HCT116 (cell line): ENCODE measurements at regions not wholly inside any gene's neighbourhood (a gene's known extent, or its start where the extent isn't known, plus 50 kb on each side); places are given as distances from the start of the nearest gene placed in this dataset.

ENCODE experiments used
- ATAC-seq: fragments of 200-7000 bp; cut with Tn5 transposase; 2 replicates; pipeline ENCODE4 v1.9.1; 2020; ENCODE audit warnings: mild to moderate bottlenecking, moderate library complexity
- BruUV-seq: library from RNA; stranded (reverse); fragments of 400-500 nt; replicated peaks from 2 replicates; lab custom pipeline; 2021; lab: Mats Ljungman, UMichigan
- CTCF ChIA-PET: fragments of 300-600 bp; sonication (Branson Sonifier 250); formaldehyde crosslinking; loops from one replicate; lab custom pipeline; 2021; ENCODE audit warnings: antibody characterized with exemption; lab: Charles Lee
- POLR2A ChIA-PET: fragments of 300-600, 350-600 bp; sonication (Branson Sonifier 250); formaldehyde crosslinking; loops from one replicate; lab custom pipeline; 2021; ENCODE audit warnings: antibody characterized with exemption; lab: Charles Lee
- RAD21 ChIA-PET, 2 experiments: fragments of 300-600 bp; sonication (Branson Sonifier 250); formaldehyde crosslinking; loops; one replicate each; lab custom pipeline; 2023; ENCODE audit warnings: low total read pairs in 2 of 2; ENCODE audit not compliant: uncharacterized antibody in 2 of 2, unreplicated experiment in 2 of 2, low non-redundant PET in 1 of 2; lab: Charles Lee
- DNase-seq: peaks from one replicate; pipeline ENCODE4 v3.0.0-alpha.2; 2010; ENCODE audit warnings: low read depth, low spot score
- H2AFZ ChIP-seq: fragments of 200-600 bp; shearing (Covaris generic), sonication (generic); 2 replicates; pipeline ENCODE4 v1.6.1; 2017; ENCODE audit warnings: low read depth, mixed run types, mixed read lengths, antibody characterized with exemption, low read length; ENCODE audit not compliant: poor library complexity, severe bottlenecking
- H3K27ac ChIP-seq: 2 replicates; pipeline ENCODE4 v1.5.1; 2012; ENCODE audit warnings: low read depth, low read length
- H3K27me3 ChIP-seq: fragments of 200-600 bp; sonication (generic); 2 replicates; pipeline ENCODE4 v1.6.1; 2016; ENCODE audit warnings: mixed run types, low read length, mixed read lengths; ENCODE audit not compliant: insufficient read depth
- H3K36me3 ChIP-seq, 2 experiments: fragments of 200-500 bp in 1 of 2; fragments of 200-600 bp in 1 of 2; sonication (Bioruptor generic) in 1 of 2; sonication (generic) in 1 of 2; 2 replicates each; pipeline versions ENCODE4 v1.5.1 to v1.6.1; 2014 to 2016; ENCODE audit warnings: low read length in 2 of 2, inconsistent platforms in 1 of 2, mixed read lengths in 1 of 2, mixed run types in 1 of 2; ENCODE audit not compliant: insufficient read depth in 2 of 2, control insufficient read depth in 1 of 2
- H3K4me1 ChIP-seq, 2 experiments: fragments of 200-600 bp in 1 of 2; sonication (generic) in 1 of 2; 2 replicates each; pipeline versions ENCODE4 v1.5.1 to v1.6.1; 2012 to 2017; ENCODE audit warnings: low read length in 2 of 2, inconsistent platforms in 1 of 2, mild to moderate bottlenecking in 1 of 2, mixed read lengths in 1 of 2, mixed run types in 1 of 2, moderate library complexity in 1 of 2; ENCODE audit not compliant: insufficient read depth in 2 of 2, control insufficient read depth in 1 of 2
- H3K4me2 ChIP-seq: fragments of 200-600 bp; sonication (generic); 2 replicates; pipeline ENCODE4 v1.6.1; 2017; ENCODE audit warnings: mixed run types, low read length, mixed read lengths
- H3K4me3 ChIP-seq, 2 experiments: fragments of 200-600 bp in 1 of 2; sonication (generic) in 1 of 2; replicated peaks in 1 of 2; 2 replicates each; pipeline ENCODE4 v1.5.1; 2011 to 2016; ENCODE audit warnings: low read length in 2 of 2, control low read depth in 1 of 2, low read depth in 1 of 2, mild to moderate bottlenecking in 1 of 2, mixed read lengths in 1 of 2, mixed run types in 1 of 2
- H3K79me2 ChIP-seq: fragments of 200-600 bp; sonication (generic); 2 replicates; pipeline ENCODE4 v1.6.1; 2017; ENCODE audit warnings: mild to moderate bottlenecking, mixed run types, low read length, moderate library complexity, mixed read lengths; ENCODE audit not compliant: insufficient read depth
- H3K9ac ChIP-seq: fragments of 200-600 bp; sonication (generic); 2 replicates; pipeline ENCODE4 v1.6.1; 2016; ENCODE audit warnings: low read length, mixed read lengths
- H3K9me2 ChIP-seq: fragments of 200-600 bp; sonication (generic), shearing (Covaris generic); 2 replicates; pipeline ENCODE4 v1.6.1; 2017; ENCODE audit warnings: mixed run types, mild to moderate bottlenecking, moderate library complexity; ENCODE audit not compliant: insufficient read depth
- H3K9me3 ChIP-seq, 2 experiments: fragments of 200-500 bp in 1 of 2; fragments of 200-600 bp in 1 of 2; sonication (Bioruptor generic) in 1 of 2; sonication (generic) in 1 of 2; 2 replicates each; pipeline ENCODE4 v1.6.1; 2014 to 2017; ENCODE audit warnings: low read length in 2 of 2, mixed read lengths in 2 of 2, inconsistent platforms in 1 of 2, low read depth in 1 of 2, mild to moderate bottlenecking in 1 of 2, mixed run types in 1 of 2, moderate library complexity in 1 of 2; ENCODE audit not compliant: control insufficient read depth in 1 of 2, insufficient read depth in 1 of 2
- H4K20me1 ChIP-seq: fragments of 200-600 bp; sonication (generic), shearing (Covaris generic); 2 replicates; pipeline ENCODE4 v1.6.1; 2017; ENCODE audit warnings: mixed run types, mild to moderate bottlenecking, moderate library complexity; ENCODE audit not compliant: insufficient read depth
- ATF3 ChIP-seq: IDR thresholded peaks from 2 replicates; pipeline ENCODE4 v1.6.1; 2012
- CBX3 ChIP-seq: IDR thresholded peaks from 2 replicates; pipeline ENCODE4 v1.6.1; 2012; ENCODE audit warnings: low read depth
- CEBPB ChIP-seq: IDR thresholded peaks from 2 replicates; pipeline ENCODE4 v1.6.1; 2012; ENCODE audit warnings: low read depth
- ELF1 ChIP-seq: IDR thresholded peaks from 2 replicates; pipeline ENCODE4 v1.6.1; 2012; ENCODE audit warnings: low read depth, borderline replicate concordance
- EZH2 ChIP-seq: fragments of 200-600 bp; sonication (generic); IDR thresholded peaks from 2 replicates; pipeline ENCODE4 v1.6.1; 2017; ENCODE audit warnings: antibody characterized with exemption, mixed run types
- EZH2phosphoT487 ChIP-seq: fragments of 200-600 bp; IDR thresholded peaks from 2 replicates; pipeline ENCODE4 v1.6.1; 2018; ENCODE audit warnings: antibody characterized with exemption, borderline replicate concordance
- FOSL1 ChIP-seq: IDR thresholded peaks from 2 replicates; pipeline ENCODE4 v1.6.1; 2012; ENCODE audit warnings: low read depth
- JUND ChIP-seq: IDR thresholded peaks from 2 replicates; pipeline ENCODE4 v1.6.1; 2012
- MAX ChIP-seq: IDR thresholded peaks from 2 replicates; pipeline ENCODE4 v1.6.1; 2012
- POLR2AphosphoS5 ChIP-seq: IDR thresholded peaks from 2 replicates; pipeline ENCODE4 v1.6.1; 2011; ENCODE audit warnings: mild to moderate bottlenecking, low read depth, low read length, moderate library complexity
- RAD21 ChIP-seq: IDR thresholded peaks from 2 replicates; pipeline ENCODE4 v1.6.1; 2012; ENCODE audit warnings: low read depth, mild to moderate bottlenecking
- REST ChIP-seq: IDR thresholded peaks from 2 replicates; pipeline ENCODE4 v1.6.1; 2012; ENCODE audit warnings: low read depth
- SIN3A ChIP-seq: IDR thresholded peaks from 2 replicates; pipeline ENCODE4 v1.6.1; 2012; ENCODE audit warnings: low read depth
- SP1 ChIP-seq: IDR thresholded peaks from 2 replicates; pipeline ENCODE4 v1.6.1; 2012; ENCODE audit warnings: low read depth
- SRF ChIP-seq: IDR thresholded peaks from 2 replicates; pipeline ENCODE4 v1.6.1; 2012; ENCODE audit warnings: low read depth
- YY1 ChIP-seq: IDR thresholded peaks from 2 replicates; pipeline ENCODE4 v1.6.1; 2011; ENCODE audit warnings: low read length, low read depth, moderate library complexity, mild to moderate bottlenecking; ENCODE audit not compliant: insufficient replicate concordance; ENCODE audit errors: extremely low read depth
- ZBTB33 ChIP-seq: IDR thresholded peaks from 2 replicates; pipeline ENCODE4 v1.6.1; 2011; ENCODE audit warnings: mild to moderate bottlenecking, low read length, moderate library complexity; ENCODE audit not compliant: insufficient replicate concordance; ENCODE audit errors: extremely low read depth
- ZFX ChIP-seq: fragments of 450-650 bp; IDR thresholded peaks from 2 replicates; pipeline ENCODE4 v1.6.1; 2017
- ZNF274 ChIP-seq: fragments of 200-500 bp; sonication (Bioruptor generic); IDR thresholded peaks from 2 replicates; pipeline ENCODE4 v1.6.1; 2014; ENCODE audit warnings: mild to moderate bottlenecking, low read depth, low read length, inconsistent platforms
- intact Hi-C: fragments of 100-400 bp; cut with micrococcal nuclease; formaldehyde crosslinking; loops from 2 replicates; pipeline ENCODE4 v1.10.0; 2022

GRCh38 chr6:166036316-166037095 is 131.1 kb downstream of the TBXT start:
- CTCF ChIA-PET = no interaction called here

More at GRCh38 chr6:166036316-166037095, 131.1 kb downstream of the TBXT start:
- RAD21 ChIA-PET = no interaction called here
- Histone ChIP-seq H3K4me2 (no peak overlapping the region), H3K4me3 (no peak overlapping the region), H4K20me1 (no peaks in the 10 kb centered on the region), H3K4me1 (peaks cover 6 to 11% of the 10 kb centered on the region in 2 experiments; a peak in 3 of 4 replicates), H3K79me2 (no peaks in the 10 kb centered on the region), H3K9me2 (no peaks in the 10 kb centered on the region), H3K9ac (no peak overlapping the region), H2AFZ (no peak overlapping the region), H3K36me3 (no peaks in the 10 kb centered on the region), H3K27ac (no peak overlapping the region), H3K27me3 (no peaks in the 10 kb centered on the region), H3K9me3 (no peaks in the 10 kb centered on the region)
- DNase-seq (no peak), ATAC-seq (no peak)
- intact Hi-C loops = no loop called here
- POLR2A ChIA-PET = no interaction called here
- BruUV-seq = no TSS peak
- no peak for TF ChIP-seq CBX3
- no peak for TF ChIP-seq REST
- no peak for TF ChIP-seq MAX
- no peak for TF ChIP-seq JUND
- no peak for TF ChIP-seq ZBTB33
- no peak for TF ChIP-seq ZFX
- no peak for TF ChIP-seq EZH2
- TF ChIP-seq CEBPB = no peak
- no peak for TF ChIP-seq YY1
- TF ChIP-seq SP1 = no peak
- TF ChIP-seq SRF = no peak
- no peak for TF ChIP-seq POLR2AphosphoS5
- TF ChIP-seq ELF1 = no peak
- no peak for TF ChIP-seq RAD21
- TF ChIP-seq ZNF274 = no peak
- no peak for TF ChIP-seq EZH2phosphoT487
- no peak for TF ChIP-seq SIN3A
- no peak for TF ChIP-seq FOSL1
- TF ChIP-seq ATF3 = no peak
